Uterus (tissue), 3 donors: ENCODE measurements at regions not wholly inside any gene's neighbourhood (a gene's known extent, or its start where the extent isn't known, plus 50 kb on each side); places are given as distances from the start of the nearest gene placed in this dataset.

Experiments used
- DNase-seq, 2 donors: peaks; one replicate each; pipeline ENCODE4 v3.0.0-alpha.2; 2019 to 2020
- H3K27ac ChIP-seq, 2 donors: fragments of 200-600 bp; sonication (generic); 1 replicate in 1 of 2; 2 replicates in 1 of 2; pipeline ENCODE4 v1.5.1; 2016 to 2018
- H3K27me3 ChIP-seq, 2 donors: fragments of 200-600 bp; sonication (generic); one replicate each; pipeline ENCODE4 v1.5.1; 2018 to 2019; ENCODE audit warnings: control low read depth in 1 of 2
- H3K36me3 ChIP-seq, 2 donors: fragments of 200-600 bp; sonication (generic); one replicate each; pipeline ENCODE4 v1.5.1; 2019; ENCODE audit warnings: control low read depth in 1 of 2
- H3K4me1 ChIP-seq, 2 donors: fragments of 200-600 bp; sonication (generic); one replicate each; pipeline ENCODE4 v1.5.1; 2018 to 2019; ENCODE audit warnings: control low read depth in 1 of 2
- H3K4me3 ChIP-seq, 2 donors: fragments of 200-600 bp; sonication (generic); 1 replicate in 1 of 2; 2 replicates in 1 of 2; pipeline ENCODE4 v1.5.1; 2018 to 2019; ENCODE audit warnings: mild to moderate bottlenecking in 1 of 2
- H3K9me3 ChIP-seq, 2 donors: fragments of 200-600 bp; sonication (generic); one replicate each; pipeline ENCODE4 v1.5.1; 2019; ENCODE audit warnings: control low read depth in 1 of 2
- CTCF ChIP-seq, 4 experiments: fragments of 200-600 bp in 2 of 4; fragments of 450-650 bp in 2 of 4; sonication (generic) in 2 of 4; IDR thresholded peaks; one replicate each; pipeline ENCODE4 v1.5.1; 2016 to 2019; ENCODE audit warnings: antibody characterized with exemption in 4 of 4, mild to moderate bottlenecking in 2 of 4, moderate library complexity in 1 of 4
- POLR2A ChIP-seq, 2 donors: fragments of 450-650 bp; IDR thresholded peaks; one replicate each; pipeline ENCODE4 v1.6.1; 2016; ENCODE audit warnings: antibody characterized with exemption in 2 of 2, mild to moderate bottlenecking in 1 of 2, moderate library complexity in 1 of 2
- intact Hi-C: fragments of 100-400 bp; cut with DNase I; formaldehyde crosslinking; loops from one replicate; pipeline ENCODE4 v1.15.1; 2023; ENCODE audit warnings: low total_unique reads
- donor health status: DM: yes; HTN: yes; CAD: no.

GRCh38 chr17:36701429-36702099 is 100.2 kb downstream of the MRM1 start:
- Histone ChIP-seq H3K36me3 (no peaks in the 10 kb centered on the region), H3K4me3 (no peak overlapping the region), H3K4me1 (no peaks in the 10 kb centered on the region), H3K9me3 (no peaks in the 10 kb centered on the region), H3K27ac (no peak overlapping the region), H3K27me3 (peaks cover 0 to 8% of the 10 kb centered on the region in 2 donors)
- intact Hi-C loops: no loop called here
- TF ChIP-seq CTCF (IDR thresholded peaks at IDR 0.05) (no peak), POLR2A (IDR thresholded peaks at IDR 0.05) (no peak)
- DNase-seq: no peak

- Histone ChIP-seq H3K9me3 (no peaks in the 10 kb centered on the region), H3K4me3 (no peak overlapping the region), H3K27me3 (peaks cover 0 to 8% of the 10 kb centered on the region in 2 donors), H3K36me3 (no peaks in the 10 kb centered on the region), H3K27ac (no peak overlapping the region), H3K4me1 (no peaks in the 10 kb centered on the region)
- DNase-seq: no peak
- TF ChIP-seq CTCF (IDR thresholded peaks at IDR 0.05) (no peak), POLR2A (IDR thresholded peaks at IDR 0.05) (no peak)
- intact Hi-C loops: no loop called here
These were observed 101.3 kb downstream of the MRM1 start for GRCh38 chr17:36702636-36703035.

- Histone ChIP-seq H3K4me3 (no peak overlapping the region), H3K4me1 (no peaks in the 10 kb centered on the region), H3K27ac (no peak overlapping the region), H3K9me3 (no peaks in the 10 kb centered on the region), H3K27me3 (peaks cover 0 to 8% of the 10 kb centered on the region in 2 donors), H3K36me3 (no peaks in the 10 kb centered on the region)
- intact Hi-C loops: no loop called here
- no peak for TF ChIP-seq CTCF (IDR thresholded peaks at IDR 0.05)
- TF ChIP-seq POLR2A (IDR thresholded peaks at IDR 0.05): no peak
- peak in 1 of 2 donors; percentile 24 for DNase-seq
These were observed 102.5 kb downstream of the MRM1 start for GRCh38 chr17:36703860-36704266.

GRCh38 chr17:36705283-36705795 is 104.0 kb downstream of the MRM1 start:
- H3K27me3 ChIP-seq: peaks cover 0 to 8% of the 10 kb centered on the region in 2 donors
- intact Hi-C loops: no loop called here
- DNase-seq: no peak
- TF ChIP-seq CTCF (IDR thresholded peaks at IDR 0.05) (no peak), POLR2A (IDR thresholded peaks at IDR 0.05) (no peak)
- H3K27ac ChIP-seq: no peak overlapping the region
- no peaks in the 10 kb centered on the region for H3K9me3 ChIP-seq
- H3K4me3 ChIP-seq: no peak overlapping the region
- H3K36me3 ChIP-seq: no peaks in the 10 kb centered on the region
- no peaks in the 10 kb centered on the region for H3K4me1 ChIP-seq

GRCh38 chr17:36705874-36706731 is 104.7 kb downstream of the MRM1 start:
- no peak overlapping the region for H3K4me3 ChIP-seq

More at GRCh38 chr17:36705874-36706731, 104.7 kb downstream of the MRM1 start:
- H3K27ac ChIP-seq: no peak overlapping the region
- intact Hi-C loops: no loop called here
- no peaks in the 10 kb centered on the region for H3K36me3 ChIP-seq
- no peaks in the 10 kb centered on the region for H3K4me1 ChIP-seq
- H3K27me3 ChIP-seq: peaks cover 0 to 8% of the 10 kb centered on the region in 2 donors
- no peaks in the 10 kb centered on the region for H3K9me3 ChIP-seq
- peak in 1 of 4 experiments; percentile 22 for TF ChIP-seq CTCF (IDR thresholded peaks at IDR 0.05)
- TF ChIP-seq POLR2A (IDR thresholded peaks at IDR 0.05): no peak
- DNase-seq: no peak
